HG02571 (cell line): ENCODE measurements at regions not wholly inside any gene's neighbourhood (a gene's known extent, or its start where the extent isn't known, plus 50 kb on each side); places are given as distances from the start of the nearest gene placed in this dataset.

Experiments
- ATAC-seq: cut with Tn5 transposase; IDR thresholded peaks from one replicate; pipeline ENCODE4 v1.9.1; 2021; ENCODE audit warnings: mild to moderate bottlenecking, moderate library complexity; ENCODE audit not compliant: unreplicated experiment

- no peak for ATAC-seq
These were observed 597.2 kb downstream of the DIAPH3 start for GRCh38 chr13:59566561-59566960.

- ATAC-seq: no peak
These were observed 595.4 kb downstream of the DIAPH3 start for GRCh38 chr13:59568306-59568705.

- ATAC-seq: no peak
These were observed 593.5 kb downstream of the DIAPH3 start for GRCh38 chr13:59570204-59570603.

- no peak for ATAC-seq
These were observed 579.6 kb downstream of the DIAPH3 start for GRCh38 chr13:59584101-59584500.

DNA sequence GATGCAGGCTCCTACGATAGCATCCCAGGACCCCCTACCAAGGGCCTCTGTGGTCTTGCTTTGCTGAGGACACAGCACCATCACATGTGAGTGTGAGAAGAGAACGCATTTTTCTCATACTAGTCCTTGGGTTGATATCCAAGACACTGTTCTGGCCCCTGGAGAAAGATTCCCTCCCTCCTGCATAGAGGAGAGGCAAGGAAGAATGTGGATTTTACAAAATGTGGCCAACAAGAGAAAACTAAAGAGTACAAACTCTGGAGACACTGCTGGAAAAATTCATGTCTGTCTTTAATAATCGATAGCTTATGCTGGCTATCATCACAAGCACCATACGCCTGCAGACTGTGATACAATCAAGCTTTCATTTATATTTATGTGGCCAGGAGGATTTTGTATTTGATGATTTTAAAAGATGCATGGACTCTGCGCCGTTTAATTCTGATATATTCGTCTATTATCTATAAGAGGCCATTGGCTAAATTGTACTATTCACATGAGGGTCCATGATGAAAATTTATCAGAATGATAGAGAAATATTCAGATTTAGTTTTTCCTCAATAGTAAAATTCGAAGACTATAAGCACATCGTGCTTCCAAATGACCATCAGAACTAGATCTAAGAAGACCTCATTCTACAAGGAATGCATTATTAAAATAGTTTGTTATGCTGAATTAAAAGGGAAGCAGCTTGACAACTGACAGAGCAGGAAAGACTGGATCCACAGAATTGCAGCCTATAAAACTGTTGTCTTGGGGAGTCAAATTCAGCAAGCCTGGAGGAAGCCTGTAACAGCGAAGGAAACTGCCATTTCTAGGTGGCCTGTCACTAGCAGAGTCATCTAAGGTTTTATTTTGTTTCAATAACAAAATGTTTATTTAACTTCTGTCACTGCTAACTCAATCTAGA lies 578.7 kb downstream of the DIAPH3 start:
- no peak for ATAC-seq

- no peak for ATAC-seq
These were observed 576.7 kb downstream of the DIAPH3 start for GRCh38 chr13:59587030-59587429.

DNA sequence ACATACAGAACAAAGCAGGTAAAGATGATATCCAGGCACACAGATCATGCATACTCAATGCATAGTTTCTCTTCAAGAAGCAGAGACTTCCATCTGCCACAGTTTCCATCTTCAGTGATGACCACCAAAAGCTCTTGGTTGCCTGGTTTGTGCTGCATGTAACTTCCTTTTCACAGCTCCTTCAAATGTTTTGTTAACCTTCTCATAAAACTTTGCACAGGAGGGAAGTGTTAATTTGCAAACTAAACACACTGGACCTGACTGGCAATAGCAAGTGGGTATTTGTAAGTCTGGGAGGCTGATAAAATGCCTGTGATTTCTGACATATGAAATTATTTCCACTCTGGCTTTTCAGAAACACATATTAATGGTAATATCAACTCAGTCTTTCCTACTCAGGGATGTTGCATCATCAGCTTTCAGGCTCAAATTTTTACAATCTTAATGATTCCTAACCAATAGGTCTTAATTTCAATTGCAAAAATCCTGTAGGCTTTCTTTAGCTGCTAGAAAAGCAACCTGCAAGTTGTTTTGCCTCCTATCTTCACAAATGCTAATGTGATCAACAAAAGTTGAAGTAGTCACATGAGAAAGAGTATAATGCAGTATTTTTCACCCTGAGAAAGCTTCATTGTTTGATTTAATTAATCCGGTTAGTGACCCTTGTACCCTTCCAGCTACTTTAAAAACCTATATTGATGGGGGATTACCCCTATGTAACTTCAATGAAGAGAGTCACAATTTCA lies 575.6 kb downstream of the DIAPH3 start:
- no peak for ATAC-seq

DNA sequence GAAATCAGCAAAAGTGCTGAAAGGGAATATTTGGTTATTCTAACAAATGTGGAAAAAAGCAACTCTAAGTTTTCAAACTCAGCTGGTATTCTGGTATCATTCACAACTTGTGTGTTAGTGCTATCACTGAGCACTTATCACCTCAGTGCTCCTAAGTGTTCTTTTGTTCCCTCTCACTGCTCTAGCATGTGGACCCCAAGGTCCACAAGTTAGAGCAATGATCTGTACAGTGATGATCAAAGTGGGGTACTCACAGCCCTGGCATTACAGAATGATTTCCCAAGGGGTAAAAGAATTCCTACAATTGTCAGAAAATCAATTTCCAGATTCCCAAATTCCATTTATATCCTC lies 575.0 kb downstream of the DIAPH3 start:
- no peak for ATAC-seq

DNA sequence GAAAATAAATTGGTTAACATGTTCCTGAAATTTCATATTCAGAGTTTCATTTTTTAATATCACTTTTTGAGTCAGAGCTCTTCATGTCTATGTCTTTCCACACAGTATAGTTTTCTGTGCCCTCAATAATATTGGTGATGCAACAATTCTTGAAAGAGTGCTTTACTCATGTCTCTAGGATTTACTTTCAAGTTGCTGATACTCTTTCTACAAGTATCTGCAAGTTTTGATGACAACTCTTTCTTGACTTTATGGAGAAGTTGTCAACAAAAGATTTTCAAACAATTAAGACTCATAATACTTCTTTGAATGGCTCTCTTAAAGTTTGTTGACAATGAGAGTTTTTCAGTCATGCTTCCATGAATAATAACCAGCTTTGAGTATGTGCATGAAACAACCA lies 561.7 kb downstream of the DIAPH3 start:
- no peak for ATAC-seq

GRCh38 chr13:59603646-59604045 lies 560.1 kb downstream of the DIAPH3 start:
- ATAC-seq: no peak

GRCh38 chr13:59607172-59607571 lies 556.6 kb downstream of the DIAPH3 start:
- ATAC-seq: no peak

DNA sequence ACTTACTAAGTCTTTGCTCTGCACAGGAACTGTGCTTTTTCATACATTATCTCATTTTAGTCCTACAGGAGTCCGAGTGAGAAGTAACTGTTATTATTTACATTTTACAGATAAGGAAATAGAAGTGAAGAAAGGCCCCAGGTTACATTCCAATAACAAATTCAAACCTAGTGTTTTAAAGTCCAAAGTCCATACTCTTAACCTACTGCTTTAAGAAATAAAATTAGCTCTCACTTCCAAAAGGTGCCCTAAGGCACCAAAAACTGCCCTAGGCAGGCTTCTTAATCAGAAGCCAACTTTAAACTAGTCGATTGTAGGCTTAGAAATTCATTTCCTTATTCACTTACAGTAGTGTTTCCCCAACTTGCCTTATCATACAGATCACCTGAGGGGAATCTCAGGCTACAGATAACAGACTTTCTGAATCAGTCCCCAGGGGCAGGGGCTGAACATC lies 555.9 kb downstream of the DIAPH3 start:
- ATAC-seq: no peak

GRCh38 chr13:59609421-59609820 lies 554.3 kb downstream of the DIAPH3 start:
- ATAC-seq: no peak
